GM12873 (cell line): ENCODE measurements at regions not wholly inside any gene's neighbourhood (a gene's known extent, or its start where the extent isn't known, plus 50 kb on each side); places are given as distances from the start of the nearest gene placed in this dataset.

Source experiments
- TF ChIP-seq, protein P1 (sequence below): IDR thresholded peaks from 2 replicates; pipeline ENCODE4 v1.5.1; 2012; ENCODE audit warnings: low read depth, mild to moderate bottlenecking, moderate library complexity, low read length, control low read depth; ENCODE audit not compliant: insufficient read depth; ENCODE audit errors: missing control alignments

DNA sequence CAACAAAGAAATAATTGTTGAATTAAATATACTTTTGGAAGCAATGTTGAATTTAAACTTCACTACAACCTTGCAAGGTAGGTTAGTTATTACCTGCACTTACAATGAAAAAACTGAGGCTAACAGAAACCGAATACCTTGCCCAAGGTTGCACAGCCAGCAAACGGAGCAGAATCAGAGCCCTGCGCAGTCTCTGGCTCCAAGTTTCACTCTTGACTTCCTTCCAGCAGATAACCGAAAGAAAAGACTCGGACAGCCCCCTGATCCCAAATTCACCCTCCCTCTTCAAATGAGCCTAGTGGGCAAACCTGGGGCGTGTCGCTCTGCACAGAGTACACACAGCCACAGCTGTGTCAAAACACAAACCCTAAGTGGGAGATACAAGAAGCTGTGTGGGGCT is 72.1 kb upstream of the FOXQ1 start:
- TF ChIP-seq, protein P1, sequence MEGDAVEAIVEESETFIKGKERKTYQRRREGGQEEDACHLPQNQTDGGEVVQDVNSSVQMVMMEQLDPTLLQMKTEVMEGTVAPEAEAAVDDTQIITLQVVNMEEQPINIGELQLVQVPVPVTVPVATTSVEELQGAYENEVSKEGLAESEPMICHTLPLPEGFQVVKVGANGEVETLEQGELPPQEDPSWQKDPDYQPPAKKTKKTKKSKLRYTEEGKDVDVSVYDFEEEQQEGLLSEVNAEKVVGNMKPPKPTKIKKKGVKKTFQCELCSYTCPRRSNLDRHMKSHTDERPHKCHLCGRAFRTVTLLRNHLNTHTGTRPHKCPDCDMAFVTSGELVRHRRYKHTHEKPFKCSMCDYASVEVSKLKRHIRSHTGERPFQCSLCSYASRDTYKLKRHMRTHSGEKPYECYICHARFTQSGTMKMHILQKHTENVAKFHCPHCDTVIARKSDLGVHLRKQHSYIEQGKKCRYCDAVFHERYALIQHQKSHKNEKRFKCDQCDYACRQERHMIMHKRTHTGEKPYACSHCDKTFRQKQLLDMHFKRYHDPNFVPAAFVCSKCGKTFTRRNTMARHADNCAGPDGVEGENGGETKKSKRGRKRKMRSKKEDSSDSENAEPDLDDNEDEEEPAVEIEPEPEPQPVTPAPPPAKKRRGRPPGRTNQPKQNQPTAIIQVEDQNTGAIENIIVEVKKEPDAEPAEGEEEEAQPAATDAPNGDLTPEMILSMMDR: no peak

DNA sequence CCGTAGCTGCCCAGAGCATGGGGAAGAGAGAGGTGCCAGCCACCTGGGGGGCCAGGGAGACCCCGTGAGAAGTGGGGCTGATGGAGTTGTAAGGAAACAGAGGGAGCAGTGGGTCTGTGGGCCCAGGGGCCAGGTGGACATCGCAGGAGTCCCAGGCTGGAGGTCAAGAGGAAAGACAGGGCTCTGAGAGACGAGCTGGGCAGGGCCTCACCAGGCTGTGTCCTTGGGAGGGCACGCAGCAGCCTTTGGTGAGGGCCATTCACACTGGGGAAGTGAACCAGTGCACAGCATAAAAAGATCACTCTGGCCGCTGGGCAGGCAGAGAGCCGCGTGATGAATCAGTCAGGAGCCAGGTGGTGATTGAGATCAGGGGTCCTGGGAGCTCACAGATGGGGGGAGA is 73.9 kb upstream of the FOXQ1 start:
- TF ChIP-seq, protein P1: no peak

DNA sequence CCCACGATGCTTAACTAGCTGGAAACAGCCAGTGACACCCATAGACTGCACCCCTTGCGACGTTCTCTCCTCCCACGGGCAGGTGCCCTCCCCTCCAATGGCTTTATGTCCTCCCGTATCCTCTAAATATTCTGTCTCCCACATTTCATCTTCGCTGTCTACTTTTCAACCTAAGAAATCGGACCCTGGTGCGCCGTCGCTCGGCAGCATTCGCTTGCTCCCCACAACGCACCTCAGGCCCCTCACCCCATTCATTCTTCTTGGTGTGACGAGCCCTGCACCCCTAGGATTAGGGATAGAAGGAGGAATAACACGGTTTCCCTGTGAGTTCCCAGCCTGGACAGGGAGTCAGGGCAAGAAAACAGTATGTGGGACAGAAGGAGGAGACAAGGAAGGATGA is 74.3 kb upstream of the FOXQ1 start:
- TF ChIP-seq, protein P1: no peak

DNA sequence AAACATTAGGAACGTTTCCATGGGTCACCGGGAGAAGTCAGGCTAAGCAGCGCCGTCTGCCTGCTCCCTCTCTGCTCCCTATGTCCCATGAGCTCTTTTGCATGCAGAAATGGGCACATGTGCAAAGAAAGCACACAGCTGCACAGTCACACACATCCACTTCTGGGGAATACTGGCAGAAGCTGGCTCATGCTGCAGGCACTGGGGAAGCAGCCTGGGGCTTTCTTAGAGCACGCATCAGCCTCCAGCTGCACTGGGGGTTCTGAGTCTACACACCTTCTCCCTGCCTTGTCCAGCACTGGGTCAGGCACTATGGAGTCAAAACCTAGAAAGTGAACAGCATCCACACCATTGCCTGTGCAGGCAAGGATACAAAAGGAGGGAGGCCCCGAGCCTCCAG is 76.1 kb upstream of the FOXQ1 start:
- TF ChIP-seq, protein P1: no peak

DNA sequence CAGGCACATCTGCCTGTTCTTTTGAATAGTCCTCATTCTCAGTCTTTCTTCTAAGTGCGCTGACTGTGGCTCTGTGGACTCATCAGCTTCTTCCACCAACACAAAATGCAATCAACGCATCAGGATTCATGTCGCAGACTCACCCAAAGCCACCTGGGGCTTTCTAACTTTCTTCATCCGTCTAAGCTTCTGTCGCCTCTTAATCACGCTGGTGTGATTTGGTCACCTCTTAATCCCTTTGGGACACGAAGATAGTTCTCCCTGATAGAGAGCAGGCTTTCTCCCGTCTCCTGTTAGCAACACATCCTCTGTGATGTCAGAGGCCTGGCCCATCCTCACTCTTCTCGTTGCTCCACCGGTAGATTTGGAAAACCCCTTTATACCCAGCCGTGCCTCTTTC is 78.0 kb upstream of the FOXQ1 start:
- TF ChIP-seq, protein P1: no peak

DNA sequence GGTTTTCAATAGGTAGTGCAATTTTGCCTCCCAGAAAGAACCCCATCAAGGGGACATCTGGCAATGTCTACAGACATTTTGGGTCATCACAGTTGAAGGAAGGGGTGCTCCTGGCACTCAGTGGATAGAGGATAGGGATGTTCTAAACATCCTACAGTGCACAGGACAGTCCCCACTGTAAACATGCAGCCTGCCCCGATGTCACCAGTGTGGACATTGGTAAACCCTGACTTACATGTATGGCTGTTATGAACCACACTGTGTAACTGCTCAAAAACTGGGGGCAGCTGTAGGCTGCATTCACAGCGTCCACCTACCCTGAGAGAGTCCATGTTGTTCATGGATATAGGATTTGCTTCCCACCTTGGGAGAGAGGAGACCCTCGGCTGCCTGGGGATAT is 79.3 kb upstream of the FOXQ1 start:
- TF ChIP-seq, protein P1: no peak

DNA sequence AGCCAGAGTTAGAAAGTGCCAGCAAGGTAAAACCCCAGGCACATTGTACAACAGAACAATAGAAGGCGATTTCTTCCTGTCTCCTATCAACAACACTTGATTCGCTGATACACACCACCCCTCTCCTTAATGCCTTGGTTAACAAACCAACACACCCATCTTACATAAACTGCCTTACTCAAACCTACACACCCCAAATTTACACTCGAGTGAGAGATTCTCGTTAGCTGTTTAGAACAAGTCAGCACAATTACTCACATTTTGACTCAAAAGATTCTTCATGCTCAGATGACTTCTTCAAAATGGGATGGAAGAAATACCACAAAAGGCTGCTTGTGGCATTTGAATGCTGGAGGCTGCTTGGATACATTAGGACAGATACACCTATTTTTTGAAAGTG is 80.0 kb upstream of the FOXQ1 start:
- TF ChIP-seq, protein P1: no peak
